ENCODE measurements at regions not wholly inside any gene's neighbourhood (a gene's known extent, or its start where the extent isn't known, plus 50 kb on each side); places are given as distances from the start of the nearest gene placed in this dataset.

DNA sequence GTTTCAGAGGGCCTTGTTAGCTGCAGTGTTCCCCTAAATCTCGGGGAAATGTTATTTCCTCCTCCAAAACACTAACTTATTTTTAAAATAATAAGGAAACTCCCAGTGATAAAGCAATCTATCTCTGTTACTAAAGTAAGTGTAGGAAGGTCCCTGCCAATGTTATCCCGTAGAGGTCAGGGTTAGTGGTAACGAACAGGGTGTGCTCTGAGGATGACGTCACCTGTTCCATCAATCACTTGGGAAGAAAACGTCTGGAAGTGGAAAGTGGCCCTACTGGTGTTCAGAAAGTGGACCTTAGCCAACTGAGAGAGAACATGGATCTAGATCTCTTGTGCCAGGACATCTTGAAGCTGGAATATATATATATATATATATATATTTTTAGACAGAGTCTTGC is 249.5 kb downstream of the BCOR start:
- ATAC-seq (ENCODE audit: insufficient number of reproducible peaks, low FRiP score, low read depth) (no peak), DNase-seq (ENCODE audit: low spot score) (no peak)
- Histone ChIP-seq H3K9me3 (no peaks in the 10 kb centered on the region), H3K4me3 (no peak overlapping the region), H3K27ac (no peak overlapping the region), H3K36me3 (no peaks in the 10 kb centered on the region), H3K4me1 (ENCODE audit: control insufficient read depth in 1 of 2, low read depth in 2 of 2) (no peaks in the 10 kb centered on the region), H3K27me3 (replicated peaks; ENCODE audit: insufficient read depth) (no peaks in the 10 kb centered on the region)
- TF ChIP-seq, protein P1, sequence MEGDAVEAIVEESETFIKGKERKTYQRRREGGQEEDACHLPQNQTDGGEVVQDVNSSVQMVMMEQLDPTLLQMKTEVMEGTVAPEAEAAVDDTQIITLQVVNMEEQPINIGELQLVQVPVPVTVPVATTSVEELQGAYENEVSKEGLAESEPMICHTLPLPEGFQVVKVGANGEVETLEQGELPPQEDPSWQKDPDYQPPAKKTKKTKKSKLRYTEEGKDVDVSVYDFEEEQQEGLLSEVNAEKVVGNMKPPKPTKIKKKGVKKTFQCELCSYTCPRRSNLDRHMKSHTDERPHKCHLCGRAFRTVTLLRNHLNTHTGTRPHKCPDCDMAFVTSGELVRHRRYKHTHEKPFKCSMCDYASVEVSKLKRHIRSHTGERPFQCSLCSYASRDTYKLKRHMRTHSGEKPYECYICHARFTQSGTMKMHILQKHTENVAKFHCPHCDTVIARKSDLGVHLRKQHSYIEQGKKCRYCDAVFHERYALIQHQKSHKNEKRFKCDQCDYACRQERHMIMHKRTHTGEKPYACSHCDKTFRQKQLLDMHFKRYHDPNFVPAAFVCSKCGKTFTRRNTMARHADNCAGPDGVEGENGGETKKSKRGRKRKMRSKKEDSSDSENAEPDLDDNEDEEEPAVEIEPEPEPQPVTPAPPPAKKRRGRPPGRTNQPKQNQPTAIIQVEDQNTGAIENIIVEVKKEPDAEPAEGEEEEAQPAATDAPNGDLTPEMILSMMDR (IDR thresholded peaks at IDR 0.05): no peak

DNA sequence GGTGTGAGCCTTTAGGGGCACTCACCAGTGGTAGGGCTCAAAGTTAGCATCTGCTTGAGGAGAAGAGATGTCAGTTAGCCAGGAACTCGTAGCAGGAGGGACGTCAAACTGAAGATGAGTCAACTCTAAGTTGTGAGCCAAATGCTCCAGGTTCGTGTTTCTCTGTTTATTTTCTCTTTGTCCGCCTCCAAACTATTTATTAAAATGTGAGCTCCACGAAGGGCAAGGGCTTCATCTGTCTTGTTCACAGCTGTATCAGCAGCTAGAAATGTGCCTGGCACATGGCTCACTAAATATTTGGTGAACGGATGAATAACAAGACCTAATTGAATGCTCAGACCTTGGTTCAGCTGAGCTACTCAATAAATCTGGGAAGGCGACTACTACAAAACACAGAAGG is 248.9 kb downstream of the BCOR start:
- DNase-seq (ENCODE audit: low spot score) (no peak), ATAC-seq (ENCODE audit: insufficient number of reproducible peaks, low FRiP score, low read depth) (no peak)
- H3K27ac ChIP-seq: no peak overlapping the region

DNA sequence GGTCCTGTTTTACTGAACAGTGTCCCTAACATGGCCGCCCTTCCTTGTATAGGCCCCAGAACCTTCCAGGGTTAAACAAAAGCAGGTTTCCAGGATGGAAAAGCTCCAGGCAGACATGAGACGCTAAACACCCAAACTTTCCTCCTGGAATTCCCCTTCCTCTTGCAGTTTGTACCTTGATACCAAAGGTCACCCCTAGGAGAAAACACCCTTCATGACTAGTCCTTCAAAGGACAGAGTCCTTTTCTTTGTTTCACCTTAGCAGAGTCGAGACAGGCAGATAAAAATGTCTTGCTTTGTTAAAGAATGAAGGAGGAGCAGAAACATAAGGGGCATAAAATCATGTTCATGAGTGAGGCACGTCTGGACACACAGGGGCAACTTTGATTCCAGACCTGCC is 247.5 kb downstream of the BCOR start:
- no peaks in the 10 kb centered on the region for H3K9me3 ChIP-seq
- TF ChIP-seq, protein P1 (IDR thresholded peaks at IDR 0.05): no peak
- H3K4me1 ChIP-seq (ENCODE audit: control insufficient read depth in 1 of 2, low read depth in 2 of 2): peaks cover 0 to under 1% of the 10 kb centered on the region in 2 donors
- H3K36me3 ChIP-seq: no peaks in the 10 kb centered on the region
- no peak overlapping the region for H3K27ac ChIP-seq
- no peak overlapping the region for H3K4me3 ChIP-seq
- DNase-seq (ENCODE audit: low spot score): no peak
- ATAC-seq (ENCODE audit: insufficient number of reproducible peaks, low FRiP score, low read depth): no peak
- no peaks in the 10 kb centered on the region for H3K27me3 ChIP-seq (replicated peaks; ENCODE audit: insufficient read depth)

More for the DNA sequence above, 248.9 kb downstream of the BCOR start:
- TF ChIP-seq, protein P1 (IDR thresholded peaks at IDR 0.05): no peak
- H3K36me3 ChIP-seq: no peaks in the 10 kb centered on the region
- no peaks in the 10 kb centered on the region for H3K4me1 ChIP-seq (ENCODE audit: control insufficient read depth in 1 of 2, low read depth in 2 of 2)
- no peak overlapping the region for H3K4me3 ChIP-seq
- H3K9me3 ChIP-seq: no peaks in the 10 kb centered on the region
- no peaks in the 10 kb centered on the region for H3K27me3 ChIP-seq (replicated peaks; ENCODE audit: insufficient read depth)

DNA sequence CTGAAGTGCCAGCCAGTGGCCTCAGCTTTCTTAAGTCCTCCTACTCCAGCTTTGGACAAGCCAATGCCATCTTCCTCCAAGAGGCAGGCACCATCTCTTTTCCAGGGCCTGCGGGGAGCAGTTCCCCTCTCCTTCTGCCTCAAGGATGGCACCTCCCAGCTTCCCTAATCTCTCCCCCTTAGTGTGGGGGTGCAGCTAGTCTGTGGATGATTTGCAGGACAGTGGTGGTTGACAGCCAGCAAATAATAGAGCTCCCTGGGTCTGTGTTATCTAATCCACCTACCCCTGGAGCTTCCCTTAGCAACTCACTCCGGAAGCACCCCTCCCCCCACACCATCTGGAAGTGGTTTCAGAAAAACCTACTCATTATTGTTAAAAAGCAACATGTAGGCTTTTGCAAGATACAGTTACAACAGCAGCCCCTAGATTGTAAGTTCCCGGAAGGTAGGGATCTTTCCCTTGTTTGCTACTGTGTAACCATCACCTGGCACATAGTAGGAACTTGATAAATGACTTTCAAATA is 247.1 kb downstream of the BCOR start:
- Histone ChIP-seq H3K36me3 (no peaks in the 10 kb centered on the region), H3K9me3 (no peaks in the 10 kb centered on the region), H3K27me3 (replicated peaks; ENCODE audit: insufficient read depth) (no peaks in the 10 kb centered on the region), H3K27ac (no peak overlapping the region), H3K4me3 (no peak overlapping the region), H3K4me1 (ENCODE audit: control insufficient read depth in 1 of 2, low read depth in 2 of 2) (peaks cover 3 to 5% of the 10 kb centered on the region in 2 donors)
- TF ChIP-seq, protein P1 (IDR thresholded peaks at IDR 0.05): no peak
- ATAC-seq (ENCODE audit: insufficient number of reproducible peaks, low FRiP score, low read depth): no peak
- no peak for DNase-seq (ENCODE audit: low spot score)

DNA sequence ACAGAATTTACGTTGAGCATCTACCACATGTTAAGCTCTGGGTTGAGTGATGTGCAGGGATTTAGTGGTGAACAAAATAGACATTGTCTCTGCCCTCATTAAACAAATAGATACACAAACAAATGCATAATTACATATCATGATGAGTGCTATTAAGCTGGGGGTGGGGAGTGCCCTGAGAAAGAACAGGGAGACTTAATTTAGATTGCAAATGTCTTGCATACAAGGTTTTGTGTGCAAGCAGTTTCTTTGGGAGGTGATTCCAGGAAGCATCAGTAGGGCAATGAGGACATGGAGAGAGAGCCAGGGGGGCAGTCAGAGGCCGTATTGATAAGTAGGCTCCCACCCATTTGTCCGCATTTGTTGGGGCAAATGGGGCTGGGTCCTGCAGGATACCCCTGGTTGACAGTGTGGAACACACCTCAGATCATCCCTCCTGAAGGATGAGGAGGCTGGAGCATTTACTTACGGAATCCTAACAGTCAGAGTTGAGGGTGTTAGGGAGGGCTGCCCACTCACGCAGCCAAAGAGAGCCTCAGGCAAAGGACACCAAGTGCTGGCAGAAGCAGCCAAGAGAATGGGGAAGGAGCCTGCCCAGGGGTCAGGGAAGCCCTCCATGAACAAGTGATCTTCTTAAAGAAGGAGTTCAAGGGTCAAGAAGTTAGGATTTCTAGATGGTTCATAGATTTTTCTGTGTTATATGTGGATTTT is 245.9 kb downstream of the BCOR start:
- Histone ChIP-seq H3K27me3 (replicated peaks; ENCODE audit: insufficient read depth) (no peaks in the 10 kb centered on the region), H3K9me3 (no peaks in the 10 kb centered on the region), H3K27ac (no peak overlapping the region), H3K36me3 (no peaks in the 10 kb centered on the region), H3K4me3 (no peak overlapping the region), H3K4me1 (ENCODE audit: control insufficient read depth in 1 of 2, low read depth in 2 of 2) (peaks cover 8 to 17% of the 10 kb centered on the region in 2 donors)
- TF ChIP-seq, protein P1 (IDR thresholded peaks at IDR 0.05): no peak
- DNase-seq (ENCODE audit: low spot score): no peak
- no peak for ATAC-seq (ENCODE audit: insufficient number of reproducible peaks, low FRiP score, low read depth)
